SK-N-SH treated with all-trans-retinoic acid at 6 μM for 48 hours (cell line): ENCODE measurements at regions not wholly inside any gene's neighbourhood (a gene's known extent, or its start where the extent isn't known, plus 50 kb on each side); places are given as distances from the start of the nearest gene placed in this dataset.

Source experiments
- TOX ChIP-seq: fragments of 250-450 bp; sonication (Bioruptor Pico); IDR thresholded peaks from 2 replicates; pipeline ENCODE4 v1.8.0; 2021; ENCODE audit warnings: mild to moderate bottlenecking, moderate library complexity, borderline replicate concordance
- TF ChIP-seq, protein P1 (sequence below): fragments of 250-450 bp; sonication (Bioruptor Pico); IDR thresholded peaks from 2 replicates; pipeline ENCODE4 v1.8.0; 2021; ENCODE audit warnings: low read depth, mild to moderate bottlenecking, moderate library complexity, borderline replicate concordance

GRCh38 chr16:86970279-86970678 lies 346.9 kb downstream of the C16orf95 start:
- no peak for TF ChIP-seq TOX (CRISPR knock-in tag)
- TF ChIP-seq, protein P1, sequence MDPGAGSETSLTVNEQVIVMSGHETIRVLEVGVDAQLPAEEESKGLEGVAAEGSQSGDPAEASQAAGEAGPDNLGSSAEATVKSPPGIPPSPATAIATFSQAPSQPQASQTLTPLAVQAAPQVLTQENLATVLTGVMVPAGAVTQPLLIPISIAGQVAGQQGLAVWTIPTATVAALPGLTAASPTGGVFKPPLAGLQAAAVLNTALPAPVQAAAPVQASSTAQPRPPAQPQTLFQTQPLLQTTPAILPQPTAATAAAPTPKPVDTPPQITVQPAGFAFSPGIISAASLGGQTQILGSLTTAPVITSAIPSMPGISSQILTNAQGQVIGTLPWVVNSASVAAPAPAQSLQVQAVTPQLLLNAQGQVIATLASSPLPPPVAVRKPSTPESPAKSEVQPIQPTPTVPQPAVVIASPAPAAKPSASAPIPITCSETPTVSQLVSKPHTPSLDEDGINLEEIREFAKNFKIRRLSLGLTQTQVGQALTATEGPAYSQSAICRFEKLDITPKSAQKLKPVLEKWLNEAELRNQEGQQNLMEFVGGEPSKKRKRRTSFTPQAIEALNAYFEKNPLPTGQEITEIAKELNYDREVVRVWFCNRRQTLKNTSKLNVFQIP (CRISPR knock-in tag), result no peak
